Non-pigmented ciliary epithelial cell (primary cell): ENCODE measurements at regions not wholly inside any gene's neighbourhood (a gene's known extent, or its start where the extent isn't known, plus 50 kb on each side); places are given as distances from the start of the nearest gene placed in this dataset.

Source experiments
- DNase-seq: peaks from one replicate; pipeline ENCODE4 v3.0.0-alpha.2; 2010; ENCODE audit warnings: low read depth

- DNase-seq = no peak
Measured at GRCh38 chr11:32267679-32268187, 167.6 kb downstream of the WT1 start.

- DNase-seq = no peak
Measured at GRCh38 chr11:32273931-32274330, 161.4 kb downstream of the WT1 start.

GRCh38 chr11:32279672-32280071, 155.7 kb downstream of the WT1 start:
- DNase-seq = no peak

- no peak for DNase-seq
Measured at GRCh38 chr11:32280339-32280738, 155.0 kb downstream of the WT1 start.

- no peak for DNase-seq
Measured at GRCh38 chr11:32288276-32288675, 147.1 kb downstream of the WT1 start.

- DNase-seq = no peak
Measured at GRCh38 chr11:32289701-32290100, 145.6 kb downstream of the WT1 start.

- DNase-seq = no peak
Measured at GRCh38 chr11:32290783-32291182, 144.6 kb downstream of the WT1 start.

- DNase-seq = no peak
Measured at GRCh38 chr11:32297611-32298011, 137.7 kb downstream of the WT1 start.

GRCh38 chr11:32302826-32303225, 132.5 kb downstream of the WT1 start:
- no peak for DNase-seq

GRCh38 chr11:32304521-32304920, 130.8 kb downstream of the WT1 start:
- DNase-seq = no peak

GRCh38 chr11:32305460-32305859, 129.9 kb downstream of the WT1 start:
- DNase-seq = no peak

GRCh38 chr11:32307471-32307870, 127.9 kb downstream of the WT1 start:
- no peak for DNase-seq

GRCh38 chr11:32307913-32308312, 127.4 kb downstream of the WT1 start:
- DNase-seq = no peak

GRCh38 chr11:32309530-32310213, 125.7 kb downstream of the WT1 start:
- DNase-seq = no peak

GRCh38 chr11:32310214-32310601, 125.1 kb downstream of the WT1 start:
- DNase-seq = no peak

GRCh38 chr11:32311346-32312065, 123.8 kb downstream of the WT1 start:
- no peak for DNase-seq

- peak; percentile 20 for DNase-seq
Measured at GRCh38 chr11:32312206-32312817, 123.0 kb downstream of the WT1 start.

- peak; percentile 19 for DNase-seq
Measured at GRCh38 chr11:32312865-32313403, 122.4 kb downstream of the WT1 start.

- no peak for DNase-seq
Measured at GRCh38 chr11:32313477-32313876, 121.9 kb downstream of the WT1 start.

- DNase-seq = no peak
Measured at GRCh38 chr11:32315121-32315520, 120.2 kb downstream of the WT1 start.

GRCh38 chr11:32316232-32316631, 119.1 kb downstream of the WT1 start:
- no peak for DNase-seq

GRCh38 chr11:32316858-32317642, 118.3 kb downstream of the WT1 start:
- DNase-seq = no peak
